ENCODE measurements at regions not wholly inside any gene's neighbourhood (a gene's known extent, or its start where the extent isn't known, plus 50 kb on each side); places are given as distances from the start of the nearest gene placed in this dataset.

- Histone ChIP-seq H3K9me3 (ENCODE audit: control insufficient read depth, insufficient read depth, low read depth, low read length) (no peaks in the 10 kb centered on the region), H3K4me1 (ENCODE audit: control insufficient read depth, insufficient read depth, low read length) (0 out of 2 replicates have a peak, but pooled peaks cover 3% of the 10 kb centered on the region), H3K36me3 (ENCODE audit: control insufficient read depth in 2 of 2, insufficient read depth in 1 of 2, low read length in 2 of 2) (no peaks in the 10 kb centered on the region), H3K27ac (ENCODE audit: extremely low read depth, low read depth, low read length) (no peak overlapping the region), H3K4me3 (ENCODE audit: low read depth, low read length) (no peak overlapping the region)
- TF ChIP-seq ZNF391 (tag by site-specific recombination; IDR thresholded peaks at IDR 0.05; ENCODE audit: borderline replicate concordance, low read depth) (no peak), ZBTB8A (tag by site-specific recombination; IDR thresholded peaks at IDR 0.05) (no peak), ZBTB49 (tag by site-specific recombination; IDR thresholded peaks at IDR 0.05; ENCODE audit: low read depth) (no peak), ZBTB48 (tag by site-specific recombination; IDR thresholded peaks at IDR 0.05) (no peak), TCF7L2 (IDR thresholded peaks at IDR 0.05; ENCODE audit: borderline replicate concordance, low read depth, low read length) (no peak), ZNF280C (tag by site-specific recombination; IDR thresholded peaks at IDR 0.05) (no peak), ZNF404 (tag by site-specific recombination; IDR thresholded peaks at IDR 0.05) (no peak), ZNF621 (tag by site-specific recombination; IDR thresholded peaks at IDR 0.05) (no peak), ZNF549 (tag by site-specific recombination; IDR thresholded peaks at IDR 0.05) (no peak), KLF10 (tag by site-specific recombination; IDR thresholded peaks at IDR 0.05) (no peak), TSHZ1 (tag by site-specific recombination; IDR thresholded peaks at IDR 0.05; ENCODE audit: borderline replicate concordance) (no peak)
- ChIA-PET CTCF (no interaction called here), POLR2A (no interaction called here)
These were observed 75.3 kb upstream of the TNRC6C start for GRCh38 chr17:77883213-77883650.

GRCh38 chr17:77884019-77884418 is 74.5 kb upstream of the TNRC6C start:
- ChIA-PET POLR2A (interaction anchor here (1.2 to 1.8 kb wide), 2 partner anchors 50 to 74 kb away, joined by 4 to 7 read pairs; partner anchors contain the start of gene TNRC6C), CTCF (no interaction called here)
- Histone ChIP-seq H3K4me1 (ENCODE audit: control insufficient read depth, insufficient read depth, low read length) (0 out of 2 replicates have a peak, but pooled peaks cover 5% of the 10 kb centered on the region), H3K36me3 (ENCODE audit: control insufficient read depth in 2 of 2, insufficient read depth in 1 of 2, low read length in 2 of 2) (no peaks in the 10 kb centered on the region), H3K4me3 (ENCODE audit: low read depth, low read length) (no peak overlapping the region), H3K9me3 (ENCODE audit: control insufficient read depth, insufficient read depth, low read depth, low read length) (no peaks in the 10 kb centered on the region), H3K27ac (ENCODE audit: extremely low read depth, low read depth, low read length) (no peak overlapping the region)
- TF ChIP-seq ZNF2 (tag by site-specific recombination; IDR thresholded peaks at IDR 0.05) (no peak), ZNF223 (tag by site-specific recombination; IDR thresholded peaks at IDR 0.05) (no peak), ZBTB17 (tag by site-specific recombination; IDR thresholded peaks at IDR 0.05) (peak; percentile 75), PRDM10 (tag by site-specific recombination; IDR thresholded peaks at IDR 0.05) (peak; percentile 42; the same call in 1 of the 2 replicates), ZNF707 (tag by site-specific recombination; IDR thresholded peaks at IDR 0.05) (no peak), ZNF423 (tag by site-specific recombination; IDR thresholded peaks at IDR 0.05) (no peak), INSM2 (tag by site-specific recombination; IDR thresholded peaks at IDR 0.05) (no peak)
